ENCODE measurements at regions not wholly inside any gene's neighbourhood (a gene's known extent, or its start where the extent isn't known, plus 50 kb on each side); places are given as distances from the start of the nearest gene placed in this dataset.

DNA sequence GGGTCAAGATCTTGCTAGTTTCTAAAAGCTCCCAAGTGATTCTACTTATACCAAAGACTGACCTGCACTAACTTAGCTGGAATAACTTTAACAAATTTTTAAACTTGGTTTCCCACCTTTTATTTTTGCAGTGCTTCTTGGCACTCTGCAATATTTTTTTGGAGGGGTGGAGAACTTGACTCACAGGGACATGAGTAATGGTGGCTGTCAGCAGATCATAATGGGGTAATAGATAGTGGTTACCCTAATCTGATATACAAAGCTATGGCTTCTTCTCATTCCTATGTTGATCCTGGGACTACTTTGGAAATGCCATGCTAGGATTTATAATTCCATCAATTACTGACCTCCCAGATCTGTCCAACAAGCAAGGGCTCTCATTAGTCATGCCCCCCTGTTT lies 295.7 kb downstream of the GPAT3 start:
- no peak for FAIRE-seq
- H4K20me1 ChIP-seq (replicated peaks; ENCODE audit: control insufficient read depth, extremely low read depth, insufficient read depth, low read length), result no peaks in the 10 kb centered on the region
- no peak for DNase-seq (ENCODE audit: low read depth, low spot score)
- H2AFZ ChIP-seq (ENCODE audit: low read depth, low read length), result no peak overlapping the region
- dilution Hi-C loops (cut with MboI; ENCODE audit: extremely low pct_ligation_motif_present, low sequenced_read_pairs) (no loop called here), intact Hi-C loops (cut with micrococcal nuclease) (no loop called here)
- H3K4me2 ChIP-seq (ENCODE audit: insufficient read depth, low read length), result no peak overlapping the region
- H3K4me3 ChIP-seq (replicated peaks in 1 of 3; ENCODE audit: insufficient read depth in 1 of 3, low read depth in 1 of 3, low read length in 3 of 3), result no peak overlapping the region
- no peaks in the 10 kb centered on the region for H3K4me1 ChIP-seq (ENCODE audit: control insufficient read depth, extremely low read depth, insufficient read depth, low read length)
- CTCF ChIA-PET, result interaction anchor here (1.5 kb wide), 1 partner anchor 19 kb away, joined by 4 read pairs; no protein-coding TSS in a partner anchor
- no peaks in the 10 kb centered on the region for H3K9me3 ChIP-seq (replicated peaks; ENCODE audit: control insufficient read depth, insufficient read depth, low read length)
- TF ChIP-seq, protein P1, sequence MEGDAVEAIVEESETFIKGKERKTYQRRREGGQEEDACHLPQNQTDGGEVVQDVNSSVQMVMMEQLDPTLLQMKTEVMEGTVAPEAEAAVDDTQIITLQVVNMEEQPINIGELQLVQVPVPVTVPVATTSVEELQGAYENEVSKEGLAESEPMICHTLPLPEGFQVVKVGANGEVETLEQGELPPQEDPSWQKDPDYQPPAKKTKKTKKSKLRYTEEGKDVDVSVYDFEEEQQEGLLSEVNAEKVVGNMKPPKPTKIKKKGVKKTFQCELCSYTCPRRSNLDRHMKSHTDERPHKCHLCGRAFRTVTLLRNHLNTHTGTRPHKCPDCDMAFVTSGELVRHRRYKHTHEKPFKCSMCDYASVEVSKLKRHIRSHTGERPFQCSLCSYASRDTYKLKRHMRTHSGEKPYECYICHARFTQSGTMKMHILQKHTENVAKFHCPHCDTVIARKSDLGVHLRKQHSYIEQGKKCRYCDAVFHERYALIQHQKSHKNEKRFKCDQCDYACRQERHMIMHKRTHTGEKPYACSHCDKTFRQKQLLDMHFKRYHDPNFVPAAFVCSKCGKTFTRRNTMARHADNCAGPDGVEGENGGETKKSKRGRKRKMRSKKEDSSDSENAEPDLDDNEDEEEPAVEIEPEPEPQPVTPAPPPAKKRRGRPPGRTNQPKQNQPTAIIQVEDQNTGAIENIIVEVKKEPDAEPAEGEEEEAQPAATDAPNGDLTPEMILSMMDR (IDR thresholded peaks at IDR 0.05; ENCODE audit: extremely low read depth in 1 of 2, insufficient read depth in 1 of 2, low read depth in 1 of 2, low read length in 2 of 2), result no peak
- TF ChIP-seq MYC (IDR thresholded peaks at IDR 0.05; ENCODE audit: low read depth, low read length), result no peak
- TF ChIP-seq, protein P2, sequence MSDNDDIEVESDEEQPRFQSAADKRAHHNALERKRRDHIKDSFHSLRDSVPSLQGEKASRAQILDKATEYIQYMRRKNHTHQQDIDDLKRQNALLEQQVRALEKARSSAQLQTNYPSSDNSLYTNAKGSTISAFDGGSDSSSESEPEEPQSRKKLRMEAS (IDR thresholded peaks at IDR 0.05; ENCODE audit: insufficient read depth, insufficient read length), result no peak
- TF ChIP-seq POLR2A (IDR thresholded peaks at IDR 0.05; ENCODE audit: low read depth, low read length), result no peak
- TF ChIP-seq FOS (IDR thresholded peaks at IDR 0.05; ENCODE audit: borderline replicate concordance, insufficient read depth, low read length), result no peak
- no peak for TF ChIP-seq POLR2AphosphoS5 (IDR thresholded peaks at IDR 0.05; ENCODE audit: insufficient read depth, low read depth, low read length)
- TF ChIP-seq JUN (IDR thresholded peaks at IDR 0.05; ENCODE audit: borderline replicate concordance, insufficient read depth, insufficient read length, low read depth), result no peak
- no peak for TF ChIP-seq EZH2 (IDR thresholded peaks at IDR 0.05; ENCODE audit: borderline replicate concordance, low read depth, low read length, severe bottlenecking)
- TF ChIP-seq GATA2 (IDR thresholded peaks at IDR 0.05; ENCODE audit: insufficient read depth, insufficient read length, low read depth, low read length), result no peak
- no peak overlapping the region for H3K27ac ChIP-seq (ENCODE audit: insufficient read depth, low read depth, low read length)
- POLR2A ChIA-PET, result no interaction called here
- no peaks in the 10 kb centered on the region for H3K9me1 ChIP-seq (replicated peaks; ENCODE audit: control insufficient read depth, extremely low read depth, insufficient read depth, low read length)
- H3K36me3 ChIP-seq (ENCODE audit: control insufficient read depth in 2 of 2, extremely low read depth in 1 of 2, insufficient read depth in 2 of 2, low read length in 2 of 2), result no peaks in the 10 kb centered on the region
- no peaks in the 10 kb centered on the region for H3K27me3 ChIP-seq (ENCODE audit: control insufficient read depth in 2 of 2, insufficient read depth in 2 of 2, low read length in 2 of 2)
- no TSS peak for BruUV-seq (replicated peaks)
- H3K79me2 ChIP-seq (ENCODE audit: control insufficient read depth, insufficient read depth, low read length), result no peaks in the 10 kb centered on the region
- H3K9ac ChIP-seq (replicated peaks; ENCODE audit: extremely low read depth, insufficient read depth, low read length), result no peak overlapping the region
